GM12864 (cell line): ENCODE measurements at regions not wholly inside any gene's neighbourhood (a gene's known extent, or its start where the extent isn't known, plus 50 kb on each side); places are given as distances from the start of the nearest gene placed in this dataset.

Experiments
- DNase-seq: peaks from one replicate; pipeline ENCODE4 v3.0.0-alpha.2; 2011; ENCODE audit warnings: low read depth
- H3K4me3 ChIP-seq: 2 replicates; pipeline ENCODE4 v1.5.1; 2011; ENCODE audit warnings: mild to moderate bottlenecking, low read depth, low read length, control low read depth
- TF ChIP-seq, protein P1 (sequence below): IDR thresholded peaks from 2 replicates; pipeline ENCODE4 v1.5.1; 2011; ENCODE audit warnings: low read depth, mild to moderate bottlenecking, moderate library complexity, low read length, control low read depth, inconsistent platforms; ENCODE audit errors: missing control alignments

DNA sequence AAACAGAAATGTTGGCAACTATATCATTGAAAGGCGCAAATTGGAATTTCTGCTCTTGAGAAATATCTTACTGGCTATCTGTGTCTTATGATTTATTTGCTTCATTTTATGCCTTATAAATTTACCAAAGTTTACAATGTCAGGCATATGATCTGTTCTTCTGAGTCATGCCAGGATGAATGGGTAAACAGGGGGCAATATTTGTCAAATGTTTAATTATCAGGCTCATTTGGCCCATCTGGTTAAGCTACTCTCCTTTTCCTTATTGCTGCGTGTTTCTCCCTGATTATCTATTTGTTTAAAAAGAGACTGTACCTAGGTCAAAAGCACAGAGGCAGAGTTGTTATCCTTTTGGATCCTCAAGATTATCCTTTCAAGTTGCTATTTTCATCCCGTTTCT, 903.8 kb upstream of the PCDH10 start:
- no peak for DNase-seq
- TF ChIP-seq, protein P1, sequence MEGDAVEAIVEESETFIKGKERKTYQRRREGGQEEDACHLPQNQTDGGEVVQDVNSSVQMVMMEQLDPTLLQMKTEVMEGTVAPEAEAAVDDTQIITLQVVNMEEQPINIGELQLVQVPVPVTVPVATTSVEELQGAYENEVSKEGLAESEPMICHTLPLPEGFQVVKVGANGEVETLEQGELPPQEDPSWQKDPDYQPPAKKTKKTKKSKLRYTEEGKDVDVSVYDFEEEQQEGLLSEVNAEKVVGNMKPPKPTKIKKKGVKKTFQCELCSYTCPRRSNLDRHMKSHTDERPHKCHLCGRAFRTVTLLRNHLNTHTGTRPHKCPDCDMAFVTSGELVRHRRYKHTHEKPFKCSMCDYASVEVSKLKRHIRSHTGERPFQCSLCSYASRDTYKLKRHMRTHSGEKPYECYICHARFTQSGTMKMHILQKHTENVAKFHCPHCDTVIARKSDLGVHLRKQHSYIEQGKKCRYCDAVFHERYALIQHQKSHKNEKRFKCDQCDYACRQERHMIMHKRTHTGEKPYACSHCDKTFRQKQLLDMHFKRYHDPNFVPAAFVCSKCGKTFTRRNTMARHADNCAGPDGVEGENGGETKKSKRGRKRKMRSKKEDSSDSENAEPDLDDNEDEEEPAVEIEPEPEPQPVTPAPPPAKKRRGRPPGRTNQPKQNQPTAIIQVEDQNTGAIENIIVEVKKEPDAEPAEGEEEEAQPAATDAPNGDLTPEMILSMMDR = no peak
- H3K4me3 ChIP-seq = no peak overlapping the region

DNA sequence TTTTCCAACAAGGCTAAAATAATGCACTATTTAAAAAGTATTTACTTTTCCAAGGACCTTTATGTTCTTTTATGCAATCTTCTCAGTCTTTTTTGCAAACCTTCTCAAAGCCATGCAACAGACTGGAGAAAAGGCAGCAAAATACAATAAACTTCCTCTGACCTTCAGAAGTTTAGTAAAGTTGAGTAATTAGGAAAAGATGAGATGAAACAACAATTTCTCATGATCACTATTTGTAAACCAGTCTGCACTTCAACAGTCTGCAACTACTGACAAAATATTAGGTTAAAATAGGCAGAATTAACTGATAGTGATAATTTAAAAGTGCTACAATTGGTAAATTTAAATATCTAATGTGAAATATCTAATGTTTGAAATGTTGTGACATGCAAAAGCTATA, 884.9 kb upstream of the PCDH10 start:
- TF ChIP-seq, protein P1 = no peak
- no peak overlapping the region for H3K4me3 ChIP-seq
- no peak for DNase-seq

DNA sequence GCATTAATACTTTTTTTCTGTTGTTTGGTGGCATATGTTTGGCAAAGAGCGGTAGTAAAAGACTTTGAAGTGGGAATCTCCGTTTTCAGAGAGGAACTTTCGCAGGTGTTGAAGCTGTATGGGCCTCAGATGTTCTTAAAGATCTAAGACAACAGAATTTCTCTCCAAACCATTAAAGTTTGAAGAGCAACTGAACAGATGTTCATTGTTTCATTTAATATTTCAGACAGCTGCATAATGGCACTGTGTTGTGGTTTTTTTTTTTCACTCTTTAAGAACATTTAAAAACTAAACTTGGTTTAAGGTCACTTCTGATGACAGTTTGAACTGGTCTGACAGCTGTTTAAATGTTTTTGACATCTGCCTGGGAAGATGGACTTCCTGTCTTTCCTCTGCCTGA, 882.7 kb upstream of the PCDH10 start:
- no peak overlapping the region for H3K4me3 ChIP-seq
- no peak for DNase-seq
- TF ChIP-seq, protein P1 = no peak

DNA sequence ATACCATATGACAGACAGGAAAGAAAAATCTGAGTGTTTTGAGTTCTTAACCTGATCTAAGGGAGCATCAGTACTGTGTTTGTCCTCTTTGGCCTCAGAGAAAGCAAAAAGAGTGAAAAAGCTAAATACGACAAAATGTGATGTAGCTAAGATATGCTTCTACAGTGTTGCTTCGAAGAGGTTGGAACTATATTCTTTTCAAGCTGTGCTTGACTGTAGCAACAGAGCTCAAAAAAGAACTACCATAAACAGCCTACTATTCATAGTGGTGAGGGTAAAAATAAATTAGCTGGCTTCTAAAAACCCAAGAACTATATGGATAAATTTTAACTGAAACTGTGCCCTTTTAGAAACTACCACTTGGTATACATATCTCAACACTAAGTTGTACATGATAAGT, 881.8 kb upstream of the PCDH10 start:
- no peak overlapping the region for H3K4me3 ChIP-seq
- no peak for DNase-seq
- TF ChIP-seq, protein P1 = no peak

DNA sequence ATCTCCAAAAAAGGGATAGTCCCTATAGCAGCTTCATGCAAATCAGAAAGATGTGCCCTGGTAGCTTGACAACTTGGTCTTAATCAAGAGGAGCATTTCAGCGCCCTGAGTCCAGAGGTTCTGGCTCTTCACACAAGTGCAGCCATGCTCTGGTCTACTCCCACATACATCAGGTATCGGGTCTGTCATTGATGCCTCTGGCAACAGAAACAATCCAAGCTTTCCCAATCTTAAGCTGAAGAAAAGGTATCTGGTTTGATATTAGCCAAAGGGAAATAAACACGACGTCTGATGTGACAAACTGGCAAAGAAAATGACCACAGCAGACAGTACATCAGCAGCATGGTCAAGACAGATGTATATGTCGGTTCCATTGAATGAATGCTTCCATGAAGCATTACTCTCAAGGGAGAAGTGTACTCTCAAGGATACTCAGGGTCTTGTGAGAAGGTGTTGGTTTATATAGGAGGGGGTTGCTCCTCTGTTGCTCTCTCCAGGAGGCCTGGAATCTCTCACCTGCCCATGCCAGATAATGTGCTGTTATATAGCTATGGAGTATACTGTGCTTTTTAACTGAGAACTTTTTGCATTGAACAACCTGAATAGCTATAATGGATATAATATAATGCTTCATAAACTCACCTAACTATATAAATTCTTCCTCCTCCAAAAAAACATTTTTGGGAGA, 879.6 kb upstream of the PCDH10 start:
- TF ChIP-seq, protein P1 = no peak
- no peak overlapping the region for H3K4me3 ChIP-seq
- DNase-seq = no peak

DNA sequence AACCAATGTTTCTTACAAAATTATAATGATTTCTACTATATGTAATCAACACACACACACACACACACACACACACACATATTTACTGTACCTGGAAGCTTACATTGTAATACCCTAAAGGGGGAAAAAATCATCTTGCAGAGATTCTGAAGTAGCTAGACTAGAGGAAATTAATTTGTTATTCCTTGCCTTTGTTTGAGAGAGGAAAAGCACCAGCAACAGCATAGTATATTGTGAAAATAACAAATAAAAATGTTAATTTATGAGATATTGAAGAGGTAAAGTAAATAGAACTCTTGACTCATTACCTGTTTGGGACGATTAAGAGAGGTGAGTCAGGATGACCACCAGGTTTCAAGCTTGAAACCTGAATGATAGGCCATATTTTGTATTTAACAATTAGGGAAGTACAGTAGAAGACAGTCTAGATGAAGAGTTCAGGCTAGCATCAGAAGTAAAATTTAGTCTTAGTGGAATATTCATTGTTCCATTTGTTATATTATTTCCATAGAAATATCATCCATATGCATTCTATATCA, 873.4 kb upstream of the PCDH10 start:
- no peak for DNase-seq
- TF ChIP-seq, protein P1 = no peak
- H3K4me3 ChIP-seq = no peak overlapping the region

DNA sequence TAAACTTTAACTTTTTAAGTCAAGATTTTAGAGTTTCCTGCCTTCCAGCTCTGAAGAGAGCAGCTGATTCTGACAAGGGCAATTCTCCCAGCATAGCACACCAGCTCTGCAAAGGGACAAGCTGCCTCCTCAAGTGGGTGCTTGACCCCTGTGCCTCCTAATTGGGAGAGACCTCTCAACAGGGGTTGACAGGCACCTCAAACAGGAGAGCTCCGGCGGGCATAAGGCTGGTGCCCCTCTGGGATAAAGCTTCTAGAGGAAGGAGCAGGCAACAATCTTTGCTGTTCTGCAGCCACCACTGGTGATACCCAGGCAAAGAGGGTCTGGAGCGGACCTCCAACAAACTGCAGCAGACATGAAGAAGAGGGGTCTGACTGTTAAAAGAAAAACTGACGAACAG, 872.9 kb upstream of the PCDH10 start:
- no peak for DNase-seq
- no peak overlapping the region for H3K4me3 ChIP-seq
- TF ChIP-seq, protein P1 = no peak
